ENCODE measurements at regions not wholly inside any gene's neighbourhood (a gene's known extent, or its start where the extent isn't known, plus 50 kb on each side); places are given as distances from the start of the nearest gene placed in this dataset.

- H3K36me3 ChIP-seq (ENCODE audit: control insufficient read depth in 3 of 3, insufficient read depth in 2 of 3, low read depth in 1 of 3, low read length in 3 of 3) = no peaks in the 10 kb centered on the region
- 68 to 100% (median 70%) methylated on average over 1 of the region's 1 CpG for WGBS, 3 donors
- no peak for DNase-seq
- H3K4me1 ChIP-seq (ENCODE audit: control insufficient read depth in 3 of 3, insufficient read depth in 2 of 3, low read depth in 1 of 3, low read length in 2 of 3) = no peaks in the 10 kb centered on the region
- peaks cover 0 to 16% of the 10 kb centered on the region in 2 donors for H3K9me3 ChIP-seq (ENCODE audit: control insufficient read depth in 2 of 2, insufficient read depth in 1 of 2, low read depth in 1 of 2, low read length in 1 of 2)
- no peak overlapping the region for H3K4me3 ChIP-seq (ENCODE audit: low read depth in 1 of 3, low read length in 3 of 3)
- H3K27ac ChIP-seq (ENCODE audit: low read depth in 1 of 3, low read length in 2 of 3) = no peak overlapping the region
- FAIRE-seq = no peak
- no peaks in the 10 kb centered on the region for H3K27me3 ChIP-seq (ENCODE audit: control insufficient read depth in 3 of 3, insufficient read depth in 3 of 3, low read length in 3 of 3)
Measured at GRCh38 chr3:40731445-40731844, 206.7 kb downstream of the ZNF621 start.

DNA sequence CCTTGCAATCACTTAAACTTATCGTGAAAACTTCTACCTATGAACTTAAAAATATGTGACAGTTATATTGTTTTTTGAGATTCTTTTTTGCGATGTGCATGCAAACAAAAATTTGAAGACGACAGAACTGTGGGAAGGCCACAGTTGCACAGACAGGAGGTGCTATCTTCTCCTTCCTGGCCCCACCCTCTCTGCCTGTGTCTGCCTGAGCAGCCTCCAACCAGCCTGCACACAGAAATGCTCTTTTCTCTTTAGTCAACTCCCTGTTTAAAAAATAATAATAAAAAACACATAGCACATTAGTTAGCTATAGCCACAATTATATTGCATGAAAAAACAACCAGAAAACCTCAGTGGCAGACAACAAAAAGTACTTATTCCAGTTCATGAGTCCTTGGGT, 212.2 kb downstream of the ZNF621 start:
- no peaks in the 10 kb centered on the region for H3K36me3 ChIP-seq (ENCODE audit: control insufficient read depth in 3 of 3, insufficient read depth in 2 of 3, low read depth in 1 of 3, low read length in 3 of 3)
- no peaks in the 10 kb centered on the region for H3K27me3 ChIP-seq (ENCODE audit: control insufficient read depth in 3 of 3, insufficient read depth in 3 of 3, low read length in 3 of 3)
- FAIRE-seq = no peak
- peaks cover 0 to 5% of the 10 kb centered on the region in 2 donors for H3K9me3 ChIP-seq (ENCODE audit: control insufficient read depth in 2 of 2, insufficient read depth in 1 of 2, low read depth in 1 of 2, low read length in 1 of 2)
- no peak overlapping the region for H3K4me3 ChIP-seq (ENCODE audit: low read depth in 1 of 3, low read length in 3 of 3)
- no peak overlapping the region for H3K27ac ChIP-seq (ENCODE audit: low read depth in 1 of 3, low read length in 2 of 3)
- no peak for DNase-seq
- H3K4me1 ChIP-seq (ENCODE audit: control insufficient read depth in 3 of 3, insufficient read depth in 2 of 3, low read depth in 1 of 3, low read length in 2 of 3) = no peaks in the 10 kb centered on the region
- 78 to 88% (median 82%) methylated on average over 3 of the region's 3 CpGs for WGBS, 3 donors

GRCh38 chr3:40737343-40737742, 212.6 kb downstream of the ZNF621 start:
- no peaks in the 10 kb centered on the region for H3K36me3 ChIP-seq (ENCODE audit: control insufficient read depth in 3 of 3, insufficient read depth in 2 of 3, low read depth in 1 of 3, low read length in 3 of 3)
- H3K27ac ChIP-seq (ENCODE audit: low read depth in 1 of 3, low read length in 2 of 3) = no peak overlapping the region
- DNase-seq (no peak), FAIRE-seq (no peak)
- WGBS, 3 donors = 80 to 92% (median 92%) methylated on average over 3 of the region's 3 CpGs
- H3K4me3 ChIP-seq (ENCODE audit: low read depth in 1 of 3, low read length in 3 of 3) = no peak overlapping the region
- no peaks in the 10 kb centered on the region for H3K4me1 ChIP-seq (ENCODE audit: control insufficient read depth in 3 of 3, insufficient read depth in 2 of 3, low read depth in 1 of 3, low read length in 2 of 3)
- peaks cover 0 to 1% of the 10 kb centered on the region in 2 donors for H3K9me3 ChIP-seq (ENCODE audit: control insufficient read depth in 2 of 2, insufficient read depth in 1 of 2, low read depth in 1 of 2, low read length in 1 of 2)
- no peaks in the 10 kb centered on the region for H3K27me3 ChIP-seq (ENCODE audit: control insufficient read depth in 3 of 3, insufficient read depth in 3 of 3, low read length in 3 of 3)

DNA sequence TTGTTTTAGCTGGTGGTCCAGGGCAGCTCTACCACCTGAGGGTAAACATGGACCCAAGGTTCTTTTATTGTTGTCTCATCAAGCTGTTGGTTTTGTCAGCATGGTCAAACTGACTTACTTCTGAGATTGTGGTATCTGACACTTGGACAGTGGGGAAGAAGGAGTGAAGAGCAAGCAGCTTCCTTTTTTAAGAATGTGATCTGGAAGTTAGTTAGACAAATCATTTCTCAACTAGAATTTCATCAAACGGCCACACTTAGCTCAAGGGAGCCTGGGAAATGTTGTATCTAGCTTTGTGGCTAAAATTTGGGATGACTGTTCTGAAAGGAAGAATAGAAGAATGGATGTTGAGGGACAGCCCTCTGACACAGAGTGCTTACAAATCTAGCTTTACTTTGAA, 215.2 kb downstream of the ZNF621 start:
- no peaks in the 10 kb centered on the region for H3K4me1 ChIP-seq (ENCODE audit: control insufficient read depth in 3 of 3, insufficient read depth in 2 of 3, low read depth in 1 of 3, low read length in 2 of 3)
- no peaks in the 10 kb centered on the region for H3K9me3 ChIP-seq (ENCODE audit: control insufficient read depth in 2 of 2, insufficient read depth in 1 of 2, low read depth in 1 of 2, low read length in 1 of 2)
- no peaks in the 10 kb centered on the region for H3K36me3 ChIP-seq (ENCODE audit: control insufficient read depth in 3 of 3, insufficient read depth in 2 of 3, low read depth in 1 of 3, low read length in 3 of 3)
- H3K4me3 ChIP-seq (ENCODE audit: low read depth in 1 of 3, low read length in 3 of 3) = no peak overlapping the region
- H3K27ac ChIP-seq (ENCODE audit: low read depth in 1 of 3, low read length in 2 of 3) = no peak overlapping the region
- H3K27me3 ChIP-seq (ENCODE audit: control insufficient read depth in 3 of 3, insufficient read depth in 3 of 3, low read length in 3 of 3) = no peaks in the 10 kb centered on the region
- WGBS, 3 donors = 59 to 78% (median 65%) methylated on average over 1 of the region's 1 CpG
- no peak for FAIRE-seq
- DNase-seq = no peak

DNA sequence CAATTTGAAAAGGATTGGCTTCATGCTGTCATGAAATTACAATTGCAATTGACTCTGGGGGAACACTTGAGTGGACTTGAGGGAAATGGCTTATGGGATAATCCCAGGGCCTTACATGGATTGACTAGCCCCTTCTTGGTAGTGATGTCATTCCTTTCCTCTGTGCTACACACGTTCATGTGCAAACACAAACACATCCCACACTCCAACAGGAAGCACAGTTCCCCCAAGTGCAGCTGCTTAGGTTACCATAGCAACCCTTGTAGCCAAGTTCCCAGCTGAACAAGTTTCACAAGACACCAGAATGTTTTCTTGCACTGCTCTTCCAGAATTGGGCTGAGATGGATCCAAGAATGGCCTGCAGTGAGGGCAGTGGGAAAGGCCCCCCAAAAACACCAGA, 217.0 kb downstream of the ZNF621 start:
- Histone ChIP-seq H3K36me3 (ENCODE audit: control insufficient read depth in 3 of 3, insufficient read depth in 2 of 3, low read depth in 1 of 3, low read length in 3 of 3) (no peaks in the 10 kb centered on the region), H3K4me1 (ENCODE audit: control insufficient read depth in 3 of 3, insufficient read depth in 2 of 3, low read depth in 1 of 3, low read length in 2 of 3) (no peaks in the 10 kb centered on the region), H3K9me3 (ENCODE audit: control insufficient read depth in 2 of 2, insufficient read depth in 1 of 2, low read depth in 1 of 2, low read length in 1 of 2) (no peaks in the 10 kb centered on the region), H3K27ac (ENCODE audit: low read depth in 1 of 3, low read length in 2 of 3) (peak overlapping the region in 1 of 3 donors; percentile 42), H3K4me3 (ENCODE audit: low read depth in 1 of 3, low read length in 3 of 3) (no peak overlapping the region), H3K27me3 (ENCODE audit: control insufficient read depth in 3 of 3, insufficient read depth in 3 of 3, low read length in 3 of 3) (no peaks in the 10 kb centered on the region)
- WGBS, 3 donors = 5 to 15% (median 14%) methylated on average over 1 of the region's 1 CpG
- FAIRE-seq = no peak
- peak in 1 of 2 donors; percentile 58 for DNase-seq

DNA sequence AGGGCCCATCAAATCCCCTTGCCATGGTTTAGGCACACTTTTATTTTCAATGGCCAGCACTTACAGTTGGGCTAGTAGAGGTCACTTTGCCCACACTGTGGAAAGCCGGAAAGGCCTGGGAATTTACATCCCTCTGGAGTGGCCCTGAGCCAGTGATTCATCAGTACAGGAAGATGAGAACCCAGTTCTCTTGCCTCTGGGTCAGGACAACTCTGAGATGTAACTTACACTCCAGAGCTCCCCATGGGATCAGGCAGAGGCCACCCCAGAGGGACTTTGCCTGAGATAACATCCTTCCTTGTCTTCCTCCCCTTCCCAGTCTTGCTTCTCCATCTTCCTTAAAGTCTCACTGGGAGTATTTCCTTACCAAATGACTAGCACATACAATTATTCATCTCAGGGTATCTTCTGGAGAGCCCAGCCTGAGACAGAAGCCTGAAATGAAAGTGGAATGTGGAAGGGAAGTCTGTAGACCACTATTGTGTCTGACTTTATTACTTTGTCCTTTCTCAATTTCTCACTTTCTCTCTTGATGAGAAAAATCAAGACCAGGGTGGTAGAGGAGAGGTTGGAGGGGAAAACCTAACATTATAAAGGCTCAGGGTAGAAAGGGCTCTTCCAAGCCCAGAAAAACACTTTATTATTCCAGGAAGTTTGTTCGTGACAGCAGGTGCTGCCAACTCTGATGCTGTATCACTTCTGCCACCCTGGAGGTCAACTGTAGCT, 220.8 kb downstream of the ZNF621 start:
- Histone ChIP-seq H3K4me3 (ENCODE audit: low read depth in 1 of 3, low read length in 3 of 3) (no peak overlapping the region), H3K9me3 (ENCODE audit: control insufficient read depth in 2 of 2, insufficient read depth in 1 of 2, low read depth in 1 of 2, low read length in 1 of 2) (no peaks in the 10 kb centered on the region), H3K27me3 (ENCODE audit: control insufficient read depth in 3 of 3, insufficient read depth in 3 of 3, low read length in 3 of 3) (no peaks in the 10 kb centered on the region), H3K27ac (ENCODE audit: low read depth in 1 of 3, low read length in 2 of 3) (no peak overlapping the region), H3K4me1 (ENCODE audit: control insufficient read depth in 3 of 3, insufficient read depth in 2 of 3, low read depth in 1 of 3, low read length in 2 of 3) (no peaks in the 10 kb centered on the region), H3K36me3 (ENCODE audit: control insufficient read depth in 3 of 3, insufficient read depth in 2 of 3, low read depth in 1 of 3, low read length in 3 of 3) (no peaks in the 10 kb centered on the region)
- 53 to 73% (median 71%) methylated on average over 2 of the region's 2 CpGs for WGBS, 3 donors
- FAIRE-seq = no peak
- no peak for DNase-seq

- FAIRE-seq (no peak), DNase-seq (peak; percentile 33 to 44)
- no peaks in the 10 kb centered on the region for H3K9me3 ChIP-seq (ENCODE audit: control insufficient read depth in 2 of 2, insufficient read depth in 1 of 2, low read depth in 1 of 2, low read length in 1 of 2)
- no peaks in the 10 kb centered on the region for H3K27me3 ChIP-seq (ENCODE audit: control insufficient read depth in 3 of 3, insufficient read depth in 3 of 3, low read length in 3 of 3)
- no peaks in the 10 kb centered on the region for H3K36me3 ChIP-seq (ENCODE audit: control insufficient read depth in 3 of 3, insufficient read depth in 2 of 3, low read depth in 1 of 3, low read length in 3 of 3)
- peaks cover 0 to 2% (median 0%) of the 10 kb centered on the region in 3 donors for H3K4me1 ChIP-seq (ENCODE audit: control insufficient read depth in 3 of 3, insufficient read depth in 2 of 3, low read depth in 1 of 3, low read length in 2 of 3)
- no peak overlapping the region for H3K4me3 ChIP-seq (ENCODE audit: low read depth in 1 of 3, low read length in 3 of 3)
- no peak overlapping the region for H3K27ac ChIP-seq (ENCODE audit: low read depth in 1 of 3, low read length in 2 of 3)
- WGBS, 3 donors = 92 to 100% (median 97%) methylated on average over 1 of the region's 1 CpG
Measured at GRCh38 chr3:40751666-40752065, 226.9 kb downstream of the ZNF621 start.

- no peaks in the 10 kb centered on the region for H3K27me3 ChIP-seq (ENCODE audit: control insufficient read depth in 3 of 3, insufficient read depth in 3 of 3, low read length in 3 of 3)
- H3K27ac ChIP-seq (ENCODE audit: low read depth in 1 of 3, low read length in 2 of 3) = no peak overlapping the region
- H3K9me3 ChIP-seq (ENCODE audit: control insufficient read depth in 2 of 2, insufficient read depth in 1 of 2, low read depth in 1 of 2, low read length in 1 of 2) = no peaks in the 10 kb centered on the region
- WGBS, 3 donors = 90 to 92% (median 90%) methylated on average over 3 of the region's 3 CpGs
- no peak for FAIRE-seq
- H3K36me3 ChIP-seq (ENCODE audit: control insufficient read depth in 3 of 3, insufficient read depth in 2 of 3, low read depth in 1 of 3, low read length in 3 of 3) = no peaks in the 10 kb centered on the region
- no peak overlapping the region for H3K4me3 ChIP-seq (ENCODE audit: low read depth in 1 of 3, low read length in 3 of 3)
- H3K4me1 ChIP-seq (ENCODE audit: control insufficient read depth in 3 of 3, insufficient read depth in 2 of 3, low read depth in 1 of 3, low read length in 2 of 3) = peaks cover 0 to 2% (median 0%) of the 10 kb centered on the region in 3 donors
- no peak for DNase-seq
Measured at GRCh38 chr3:40752492-40752891, 227.7 kb downstream of the ZNF621 start.

GRCh38 chr3:40753291-40753770, 228.6 kb downstream of the ZNF621 start:
- peaks cover 0 to 2% (median 0%) of the 10 kb centered on the region in 3 donors for H3K4me1 ChIP-seq (ENCODE audit: control insufficient read depth in 3 of 3, insufficient read depth in 2 of 3, low read depth in 1 of 3, low read length in 2 of 3)
- FAIRE-seq = no peak

More at GRCh38 chr3:40753291-40753770, 228.6 kb downstream of the ZNF621 start:
- Histone ChIP-seq H3K27ac (ENCODE audit: low read depth in 1 of 3, low read length in 2 of 3) (no peak overlapping the region), H3K4me3 (ENCODE audit: low read depth in 1 of 3, low read length in 3 of 3) (no peak overlapping the region), H3K36me3 (ENCODE audit: control insufficient read depth in 3 of 3, insufficient read depth in 2 of 3, low read depth in 1 of 3, low read length in 3 of 3) (no peaks in the 10 kb centered on the region), H3K9me3 (ENCODE audit: control insufficient read depth in 2 of 2, insufficient read depth in 1 of 2, low read depth in 1 of 2, low read length in 1 of 2) (no peaks in the 10 kb centered on the region), H3K27me3 (ENCODE audit: control insufficient read depth in 3 of 3, insufficient read depth in 3 of 3, low read length in 3 of 3) (no peaks in the 10 kb centered on the region)
- DNase-seq = no peak
